ENCODE measurements at regions not wholly inside any gene's neighbourhood (a gene's known extent, or its start where the extent isn't known, plus 50 kb on each side); places are given as distances from the start of the nearest gene placed in this dataset.
A peak's percentile ranks its signal among the peaks of the same experiment; 100 is the strongest.
"Not testable (repeated sequence)": the region's sequence is repeated elsewhere in the genome, so short reads cannot be mapped to it uniquely, and the experiment has no call there.

- no peak for DNase-seq
These were observed 412.0 kb upstream of the TCF4 start for GRCh38 chr18:56000041-56000440.

GRCh38 chr18:55999641-56000040 lies 411.6 kb upstream of the TCF4 start:
- DNase-seq = no peak

GRCh38 chr18:55998801-55999385 lies 410.9 kb upstream of the TCF4 start:
- DNase-seq = no peak

- DNase-seq = no peak
These were observed 410.1 kb upstream of the TCF4 start for GRCh38 chr18:55998071-55998522.

- no peak for DNase-seq
These were observed 409.2 kb upstream of the TCF4 start for GRCh38 chr18:55997151-55997561.

- no peak for DNase-seq
These were observed 408.7 kb upstream of the TCF4 start for GRCh38 chr18:55996717-55997116.

GRCh38 chr18:55990186-55990585 lies 402.2 kb upstream of the TCF4 start:
- no peak for DNase-seq

GRCh38 chr18:55988537-55988936 lies 400.5 kb upstream of the TCF4 start:
- no peak for DNase-seq

GRCh38 chr18:55983433-55983832 lies 395.4 kb upstream of the TCF4 start:
- no peak for DNase-seq

- DNase-seq = no peak
These were observed 395.0 kb upstream of the TCF4 start for GRCh38 chr18:55982992-55983391.

GRCh38 chr18:55981712-55982475 lies 393.9 kb upstream of the TCF4 start:
- no peak for DNase-seq

- no peak for DNase-seq
These were observed 386.5 kb upstream of the TCF4 start for GRCh38 chr18:55974521-55974920.

GRCh38 chr18:55968550-55968949 lies 380.6 kb upstream of the TCF4 start:
- no peak for DNase-seq

GRCh38 chr18:55967019-55967418 lies 379.0 kb upstream of the TCF4 start:
- no peak for DNase-seq

GRCh38 chr18:55964171-55964570 lies 376.2 kb upstream of the TCF4 start:
- DNase-seq = no peak

GRCh38 chr18:55953326-55953725 lies 365.3 kb upstream of the TCF4 start:
- DNase-seq = no peak

- not testable (repeated sequence) for DNase-seq
These were observed 363.7 kb upstream of the TCF4 start for GRCh38 chr18:55951738-55952137.

- DNase-seq = no peak
These were observed 362.6 kb upstream of the TCF4 start for GRCh38 chr18:55950379-55951166.

GRCh38 chr18:55934821-55935220 lies 346.8 kb upstream of the TCF4 start:
- peak; percentile 34 for DNase-seq

GRCh38 chr18:55932675-55933074 lies 344.7 kb upstream of the TCF4 start:
- no peak for DNase-seq

- DNase-seq = no peak
These were observed 339.8 kb upstream of the TCF4 start for GRCh38 chr18:55927831-55928230.

- no peak for DNase-seq
These were observed 337.8 kb upstream of the TCF4 start for GRCh38 chr18:55925772-55926171.

GRCh38 chr18:55920063-55920462 lies 332.1 kb upstream of the TCF4 start:
- no peak for DNase-seq

- no peak for DNase-seq
These were observed 330.5 kb upstream of the TCF4 start for GRCh38 chr18:55918444-55918843.

All from NCI-H1436 (cell line).